ENCODE measurements at regions not wholly inside any gene's neighbourhood (a gene's known extent, or its start where the extent isn't known, plus 50 kb on each side); places are given as distances from the start of the nearest gene placed in this dataset.

DNA sequence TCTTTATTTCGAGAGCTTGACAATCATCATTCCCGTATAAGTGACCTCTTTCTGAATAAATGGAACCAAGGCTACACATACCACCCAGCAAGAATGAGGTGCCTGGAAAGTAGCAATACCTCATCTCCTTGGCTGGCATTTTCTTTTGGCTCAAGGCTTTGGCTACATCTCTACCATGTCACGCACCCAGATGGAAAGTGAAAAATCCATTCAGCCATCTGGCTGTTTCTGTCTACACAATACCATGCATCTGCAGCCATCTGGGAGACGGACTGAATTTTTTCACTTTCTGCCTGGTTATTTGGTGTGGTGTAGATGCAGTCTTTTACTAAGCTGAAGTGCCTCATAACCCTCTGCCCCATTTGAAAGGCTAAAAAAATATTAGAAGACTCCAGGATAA is 566.9 kb downstream of the BCL11A start:
- TF ChIP-seq POLR2AphosphoS5 (IDR thresholded peaks at IDR 0.05; ENCODE audit: low read depth), result no peak
- no peak for TF ChIP-seq CTCF (IDR thresholded peaks at IDR 0.05; ENCODE audit: insufficient read depth, low read length)
- TF ChIP-seq, protein P1, sequence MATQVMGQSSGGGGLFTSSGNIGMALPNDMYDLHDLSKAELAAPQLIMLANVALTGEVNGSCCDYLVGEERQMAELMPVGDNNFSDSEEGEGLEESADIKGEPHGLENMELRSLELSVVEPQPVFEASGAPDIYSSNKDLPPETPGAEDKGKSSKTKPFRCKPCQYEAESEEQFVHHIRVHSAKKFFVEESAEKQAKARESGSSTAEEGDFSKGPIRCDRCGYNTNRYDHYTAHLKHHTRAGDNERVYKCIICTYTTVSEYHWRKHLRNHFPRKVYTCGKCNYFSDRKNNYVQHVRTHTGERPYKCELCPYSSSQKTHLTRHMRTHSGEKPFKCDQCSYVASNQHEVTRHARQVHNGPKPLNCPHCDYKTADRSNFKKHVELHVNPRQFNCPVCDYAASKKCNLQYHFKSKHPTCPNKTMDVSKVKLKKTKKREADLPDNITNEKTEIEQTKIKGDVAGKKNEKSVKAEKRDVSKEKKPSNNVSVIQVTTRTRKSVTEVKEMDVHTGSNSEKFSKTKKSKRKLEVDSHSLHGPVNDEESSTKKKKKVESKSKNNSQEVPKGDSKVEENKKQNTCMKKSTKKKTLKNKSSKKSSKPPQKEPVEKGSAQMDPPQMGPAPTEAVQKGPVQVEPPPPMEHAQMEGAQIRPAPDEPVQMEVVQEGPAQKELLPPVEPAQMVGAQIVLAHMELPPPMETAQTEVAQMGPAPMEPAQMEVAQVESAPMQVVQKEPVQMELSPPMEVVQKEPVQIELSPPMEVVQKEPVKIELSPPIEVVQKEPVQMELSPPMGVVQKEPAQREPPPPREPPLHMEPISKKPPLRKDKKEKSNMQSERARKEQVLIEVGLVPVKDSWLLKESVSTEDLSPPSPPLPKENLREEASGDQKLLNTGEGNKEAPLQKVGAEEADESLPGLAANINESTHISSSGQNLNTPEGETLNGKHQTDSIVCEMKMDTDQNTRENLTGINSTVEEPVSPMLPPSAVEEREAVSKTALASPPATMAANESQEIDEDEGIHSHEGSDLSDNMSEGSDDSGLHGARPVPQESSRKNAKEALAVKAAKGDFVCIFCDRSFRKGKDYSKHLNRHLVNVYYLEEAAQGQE (IDR thresholded peaks at IDR 0.05; ENCODE audit: insufficient replicate concordance, low read depth), result no peak

Measured in HL-60 (cell line).